GM12878 (cell line): ENCODE measurements at regions not wholly inside any gene's neighbourhood (a gene's known extent, or its start where the extent isn't known, plus 50 kb on each side); places are given as distances from the start of the nearest gene placed in this dataset.

Experiments
- CHD2 ChIP-seq: IDR thresholded peaks from 2 replicates; pipeline ENCODE4 v1.6.1; 2011; ENCODE audit warnings: low read depth, low read length, improper control_type of control experiment, borderline replicate concordance
- CREB1 ChIP-seq: IDR thresholded peaks from 2 replicates; pipeline ENCODE4 v1.6.1; 2012; ENCODE audit warnings: low read depth, mild to moderate bottlenecking, inconsistent platforms
- CREM ChIP-seq: IDR thresholded peaks from 2 replicates; pipeline ENCODE4 v1.6.1; 2014; ENCODE audit warnings: antibody characterized with exemption, low read depth
- EED ChIP-seq: sonication (generic); IDR thresholded peaks from 2 replicates; pipeline ENCODE4 v1.6.1; 2016; ENCODE audit warnings: antibody characterized with exemption, low read depth
- ESRRA ChIP-seq: IDR thresholded peaks from 2 replicates; pipeline ENCODE4 v1.6.1; 2012; ENCODE audit warnings: mild to moderate bottlenecking, low read length, improper control_type of control experiment
- EZH2 ChIP-seq: IDR thresholded peaks from 2 replicates; pipeline ENCODE4 v1.6.1; 2012; ENCODE audit warnings: low read depth, mild to moderate bottlenecking, control low read depth, inconsistent platforms, low read length, borderline replicate concordance; ENCODE audit not compliant: control insufficient read depth
- FOS ChIP-seq: IDR thresholded peaks from 3 replicates; pipeline ENCODE4 v1.6.1; 2011; ENCODE audit warnings: borderline replicate concordance; ENCODE audit not compliant: insufficient read length; ENCODE audit errors: extremely low read depth
- IRF4 ChIP-seq: IDR thresholded peaks from 2 replicates; pipeline ENCODE4 v1.6.1; 2011; ENCODE audit warnings: low read depth, low read length
- MTA2 ChIP-seq: fragments of 450-650 bp; IDR thresholded peaks from 2 replicates; pipeline ENCODE4 v1.6.1; 2016; ENCODE audit warnings: low read depth, mild to moderate bottlenecking, moderate library complexity
- MTA3 ChIP-seq: IDR thresholded peaks from 2 replicates; pipeline ENCODE4 v1.6.1; 2012; ENCODE audit warnings: low read length, inconsistent platforms, borderline replicate concordance
- PAX8 ChIP-seq: fragments of 450-650 bp; IDR thresholded peaks from 2 replicates; pipeline ENCODE4 v1.6.1; 2017; ENCODE audit warnings: mild to moderate bottlenecking, moderate library complexity
- RUNX3 ChIP-seq: IDR thresholded peaks from 2 replicates; pipeline ENCODE4 v1.6.1; 2012; ENCODE audit warnings: low read length, inconsistent platforms
- SMC3 ChIP-seq: IDR thresholded peaks from 2 replicates; pipeline ENCODE4 v1.6.1; 2011; ENCODE audit warnings: low read length, improper control_type of control experiment, borderline replicate concordance
- SPI1 ChIP-seq: IDR thresholded peaks from 2 replicates; pipeline ENCODE4 v1.6.1; 2011; ENCODE audit warnings: low read depth, mild to moderate bottlenecking, low read length, moderate library complexity, borderline replicate concordance; ENCODE audit not compliant: insufficient read depth
- SREBF1 ChIP-seq: IDR thresholded peaks from 2 replicates; pipeline ENCODE4 v1.6.1; 2012; ENCODE audit warnings: mild to moderate bottlenecking, low read length
- STAT3 ChIP-seq: IDR thresholded peaks from 2 replicates; pipeline ENCODE4 v1.6.1; 2011; ENCODE audit warnings: low read depth, low read length, improper control_type of control experiment
- TAF1 ChIP-seq: IDR thresholded peaks from 2 replicates; pipeline ENCODE4 v1.6.1; 2011; ENCODE audit warnings: mild to moderate bottlenecking, low read depth, low read length, borderline replicate concordance
- USF2 ChIP-seq: IDR thresholded peaks from 2 replicates; pipeline ENCODE4 v1.6.1; 2011; ENCODE audit warnings: low read depth, low read length, improper control_type of control experiment, borderline replicate concordance
- ZSCAN29 ChIP-seq: fragments of 450-650 bp; IDR thresholded peaks from 2 replicates; pipeline ENCODE4 v1.6.1; 2017; ENCODE audit warnings: mild to moderate bottlenecking, moderate library complexity
- TF ChIP-seq, protein P1 (sequence below): IDR thresholded peaks from 2 replicates; pipeline ENCODE4 v1.6.1; 2011; ENCODE audit warnings: low read depth, mild to moderate bottlenecking, low read length, moderate library complexity, borderline replicate concordance; ENCODE audit errors: extremely low read depth
- TF ChIP-seq, protein P2 (sequence below): fragments of 450-650 bp; IDR thresholded peaks from 2 replicates; pipeline ENCODE4 v1.6.1; 2016; ENCODE audit warnings: mild to moderate bottlenecking, moderate library complexity, borderline replicate concordance
- TF ChIP-seq, protein P3 (sequence below): fragments of 450-650 bp; IDR thresholded peaks from 2 replicates; pipeline ENCODE4 v1.6.1; 2017; ENCODE audit warnings: mild to moderate bottlenecking

- TF ChIP-seq, protein P1, sequence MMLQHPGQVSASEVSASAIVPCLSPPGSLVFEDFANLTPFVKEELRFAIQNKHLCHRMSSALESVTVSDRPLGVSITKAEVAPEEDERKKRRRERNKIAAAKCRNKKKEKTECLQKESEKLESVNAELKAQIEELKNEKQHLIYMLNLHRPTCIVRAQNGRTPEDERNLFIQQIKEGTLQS: no peak
- TF ChIP-seq USF2 (no peak), TAF1 (no peak), SPI1 (0 out of 2 replicates have a peak, but pooled peaks have one; percentile 14), FOS (no peak), CREB1 (no peak), SMC3 (no peak), CHD2 (no peak), EZH2 (no peak), MTA3 (no peak), MTA2 (no peak), SREBF1 (no peak), IRF4 (no peak), STAT3 (no peak), CREM (no peak), RUNX3 (peak; percentile 37), EED (no peak), ESRRA (no peak), ZSCAN29 (no peak), PAX8 (no peak)
- TF ChIP-seq, protein P2, sequence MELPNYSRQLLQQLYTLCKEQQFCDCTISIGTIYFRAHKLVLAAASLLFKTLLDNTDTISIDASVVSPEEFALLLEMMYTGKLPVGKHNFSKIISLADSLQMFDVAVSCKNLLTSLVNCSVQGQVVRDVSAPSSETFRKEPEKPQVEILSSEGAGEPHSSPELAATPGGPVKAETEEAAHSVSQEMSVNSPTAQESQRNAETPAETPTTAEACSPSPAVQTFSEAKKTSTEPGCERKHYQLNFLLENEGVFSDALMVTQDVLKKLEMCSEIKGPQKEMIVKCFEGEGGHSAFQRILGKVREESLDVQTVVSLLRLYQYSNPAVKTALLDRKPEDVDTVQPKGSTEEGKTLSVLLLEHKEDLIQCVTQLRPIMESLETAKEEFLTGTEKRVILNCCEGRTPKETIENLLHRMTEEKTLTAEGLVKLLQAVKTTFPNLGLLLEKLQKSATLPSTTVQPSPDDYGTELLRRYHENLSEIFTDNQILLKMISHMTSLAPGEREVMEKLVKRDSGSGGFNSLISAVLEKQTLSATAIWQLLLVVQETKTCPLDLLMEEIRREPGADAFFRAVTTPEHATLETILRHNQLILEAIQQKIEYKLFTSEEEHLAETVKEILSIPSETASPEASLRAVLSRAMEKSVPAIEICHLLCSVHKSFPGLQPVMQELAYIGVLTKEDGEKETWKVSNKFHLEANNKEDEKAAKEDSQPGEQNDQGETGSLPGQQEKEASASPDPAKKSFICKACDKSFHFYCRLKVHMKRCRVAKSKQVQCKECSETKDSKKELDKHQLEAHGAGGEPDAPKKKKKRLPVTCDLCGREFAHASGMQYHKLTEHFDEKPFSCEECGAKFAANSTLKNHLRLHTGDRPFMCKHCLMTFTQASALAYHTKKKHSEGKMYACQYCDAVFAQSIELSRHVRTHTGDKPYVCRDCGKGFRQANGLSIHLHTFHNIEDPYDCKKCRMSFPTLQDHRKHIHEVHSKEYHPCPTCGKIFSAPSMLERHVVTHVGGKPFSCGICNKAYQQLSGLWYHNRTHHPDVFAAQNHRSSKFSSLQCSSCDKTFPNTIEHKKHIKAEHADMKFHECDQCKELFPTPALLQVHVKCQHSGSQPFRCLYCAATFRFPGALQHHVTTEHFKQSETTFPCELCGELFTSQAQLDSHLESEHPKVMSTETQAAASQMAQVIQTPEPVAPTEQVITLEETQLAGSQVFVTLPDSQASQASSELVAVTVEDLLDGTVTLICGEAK: no peak
- TF ChIP-seq, protein P3, sequence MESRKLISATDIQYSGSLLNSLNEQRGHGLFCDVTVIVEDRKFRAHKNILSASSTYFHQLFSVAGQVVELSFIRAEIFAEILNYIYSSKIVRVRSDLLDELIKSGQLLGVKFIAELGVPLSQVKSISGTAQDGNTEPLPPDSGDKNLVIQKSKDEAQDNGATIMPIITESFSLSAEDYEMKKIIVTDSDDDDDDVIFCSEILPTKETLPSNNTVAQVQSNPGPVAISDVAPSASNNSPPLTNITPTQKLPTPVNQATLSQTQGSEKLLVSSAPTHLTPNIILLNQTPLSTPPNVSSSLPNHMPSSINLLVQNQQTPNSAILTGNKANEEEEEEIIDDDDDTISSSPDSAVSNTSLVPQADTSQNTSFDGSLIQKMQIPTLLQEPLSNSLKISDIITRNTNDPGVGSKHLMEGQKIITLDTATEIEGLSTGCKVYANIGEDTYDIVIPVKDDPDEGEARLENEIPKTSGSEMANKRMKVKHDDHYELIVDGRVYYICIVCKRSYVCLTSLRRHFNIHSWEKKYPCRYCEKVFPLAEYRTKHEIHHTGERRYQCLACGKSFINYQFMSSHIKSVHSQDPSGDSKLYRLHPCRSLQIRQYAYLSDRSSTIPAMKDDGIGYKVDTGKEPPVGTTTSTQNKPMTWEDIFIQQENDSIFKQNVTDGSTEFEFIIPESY: no peak
These were observed 81.7 kb upstream of the ARHGAP24 start (continued) for GRCh38 chr4:85393201-85393600.
